Progenitor cell of endocrine pancreas (in vitro differentiated cells): ENCODE measurements at regions not wholly inside any gene's neighbourhood (a gene's known extent, or its start where the extent isn't known, plus 50 kb on each side); places are given as distances from the start of the nearest gene placed in this dataset.

Experiments
- DNase-seq: peaks from one replicate; pipeline ENCODE4 v3.0.0; 2021; ENCODE audit warnings: low spot score; ENCODE audit not compliant: unreplicated experiment
- H3K27ac Mint-ChIP-seq: 2 replicates; pipeline ENCODE4 v1.8.0; 2021; ENCODE audit warnings: mild to moderate bottlenecking, moderate library complexity, mixed read lengths
- H3K27me3 Mint-ChIP-seq: 2 replicates; pipeline ENCODE4 v1.8.0; 2021; ENCODE audit warnings: mixed read lengths
- H3K36me3 Mint-ChIP-seq: 2 replicates; pipeline ENCODE4 v1.8.0; 2022; ENCODE audit warnings: mixed read lengths; ENCODE audit not compliant: insufficient read depth
- H3K4me1 Mint-ChIP-seq: 2 replicates; pipeline ENCODE4 v1.8.0; 2021; ENCODE audit warnings: low read depth, mixed read lengths
- H3K4me3 Mint-ChIP-seq: 2 replicates; pipeline ENCODE4 v1.8.0; 2021; ENCODE audit warnings: low read depth, mild to moderate bottlenecking, moderate library complexity, mixed read lengths
- H3K9me3 Mint-ChIP-seq: 2 replicates; pipeline ENCODE4 v1.8.0; 2021; ENCODE audit warnings: low read depth, mixed read lengths
- CTCF ChIP-seq: fragments of 200-600 bp; sonication (generic); IDR thresholded peaks from one replicate; pipeline ENCODE4 v1.5.0; 2021; ENCODE audit warnings: antibody characterized with exemption, mild to moderate bottlenecking; ENCODE audit not compliant: unreplicated experiment

- DNase-seq: no peak
- Mint-ChIP-seq H3K9me3 (peaks cover 2% of the 10 kb centered on the region), H3K36me3 (no peaks in the 10 kb centered on the region), H3K4me3 (no peak overlapping the region), H3K4me1 (no peaks in the 10 kb centered on the region), H3K27ac (no peak overlapping the region), H3K27me3 (no peaks in the 10 kb centered on the region)
- TF ChIP-seq CTCF: no peak
These were observed 1239.8 kb upstream of the MIR17HG start for GRCh38 chr13:90107661-90108060.

GRCh38 chr13:90108547-90108946, 1238.9 kb upstream of the MIR17HG start:
- no peaks in the 10 kb centered on the region for H3K9me3 Mint-ChIP-seq
- no peaks in the 10 kb centered on the region for H3K4me1 Mint-ChIP-seq
- no peak overlapping the region for H3K4me3 Mint-ChIP-seq
- no peaks in the 10 kb centered on the region for H3K36me3 Mint-ChIP-seq
- H3K27ac Mint-ChIP-seq: no peak overlapping the region
- H3K27me3 Mint-ChIP-seq: no peaks in the 10 kb centered on the region
- DNase-seq: no peak
- no peak for TF ChIP-seq CTCF

GRCh38 chr13:90116121-90116520, 1231.4 kb upstream of the MIR17HG start:
- Mint-ChIP-seq H3K4me3 (no peak overlapping the region), H3K27me3 (no peaks in the 10 kb centered on the region), H3K4me1 (no peaks in the 10 kb centered on the region), H3K9me3 (no peaks in the 10 kb centered on the region), H3K27ac (no peak overlapping the region), H3K36me3 (no peaks in the 10 kb centered on the region)
- no peak for TF ChIP-seq CTCF
- no peak for DNase-seq

- no peak overlapping the region for H3K27ac Mint-ChIP-seq
- H3K27me3 Mint-ChIP-seq: no peaks in the 10 kb centered on the region
- DNase-seq: no peak
- no peaks in the 10 kb centered on the region for H3K4me1 Mint-ChIP-seq
- no peak overlapping the region for H3K4me3 Mint-ChIP-seq
- no peaks in the 10 kb centered on the region for H3K9me3 Mint-ChIP-seq
- H3K36me3 Mint-ChIP-seq: no peaks in the 10 kb centered on the region
- TF ChIP-seq CTCF: no peak
These were observed 1228.9 kb upstream of the MIR17HG start for GRCh38 chr13:90118467-90119071.

- Mint-ChIP-seq H3K27ac (no peak overlapping the region), H3K4me1 (no peaks in the 10 kb centered on the region), H3K4me3 (no peak overlapping the region), H3K9me3 (no peaks in the 10 kb centered on the region), H3K36me3 (no peaks in the 10 kb centered on the region), H3K27me3 (no peaks in the 10 kb centered on the region)
- no peak for TF ChIP-seq CTCF
- no peak for DNase-seq
These were observed 1227.5 kb upstream of the MIR17HG start for GRCh38 chr13:90120026-90120425.
